OCI-LY3 (cell line): ENCODE measurements at regions not wholly inside any gene's neighbourhood (a gene's known extent, or its start where the extent isn't known, plus 50 kb on each side); places are given as distances from the start of the nearest gene placed in this dataset.

ENCODE experiments used
- CTCF ChIP-seq: fragments of 200-600, 300-600 bp; sonication (generic); IDR thresholded peaks from 2 replicates; pipeline ENCODE4 v1.5.1; 2014; ENCODE audit warnings: antibody characterized with exemption, low read length, low read depth
- EZH2phosphoT487 ChIP-seq: fragments of 200-600 bp; shearing (Covaris generic); IDR thresholded peaks from 2 replicates; pipeline ENCODE4 v1.6.1; 2018; ENCODE audit warnings: antibody characterized with exemption, mixed run types, low read depth

GRCh38 chr14:95011445-95012006 is 145.8 kb downstream of the DICER1 start:
- no peak for TF ChIP-seq CTCF
- TF ChIP-seq EZH2phosphoT487: no peak
